GM13976 (cell line): ENCODE measurements at regions not wholly inside any gene's neighbourhood (a gene's known extent, or its start where the extent isn't known, plus 50 kb on each side); places are given as distances from the start of the nearest gene placed in this dataset.

ENCODE experiments used
- DNase-seq: peaks from one replicate; pipeline ENCODE4 v3.0.0; 2012; ENCODE audit warnings: low spot score
- CTCF ChIP-seq: IDR thresholded peaks from 2 replicates; pipeline ENCODE4 v1.5.1; 2012; ENCODE audit warnings: borderline replicate concordance, mild to moderate bottlenecking; ENCODE audit not compliant: insufficient read depth; ENCODE audit errors: extremely low read depth, missing control alignments, control extremely low read depth
- in situ Hi-C: fragments of 300-500 bp; cut with MboI; formaldehyde crosslinking; loops from one replicate; pipeline ENCODE4 v1.12.0; 2022; ENCODE audit warnings: low sequenced_read_pairs, mixed read lengths, inconsistent platforms; ENCODE audit not compliant: unreplicated experiment

GRCh38 chr5:124623265-124623664, 123.2 kb downstream of the ZNF608 start:
- no peak for DNase-seq
- no peak for TF ChIP-seq CTCF
- in situ Hi-C loops = no loop called here

- in situ Hi-C loops = no loop called here
- DNase-seq = no peak
Observed at GRCh38 chr5:124622851-124623250, 123.6 kb downstream of the ZNF608 start.

GRCh38 chr5:124621279-124621678, 125.2 kb downstream of the ZNF608 start:
- in situ Hi-C loops = no loop called here
- no peak for DNase-seq
- TF ChIP-seq CTCF = no peak

More at GRCh38 chr5:124622851-124623250, 123.6 kb downstream of the ZNF608 start:
- no peak for TF ChIP-seq CTCF

- in situ Hi-C loops = no loop called here
- TF ChIP-seq CTCF = no peak
Observed at GRCh38 chr5:124620743-124621142, 125.7 kb downstream of the ZNF608 start.

GRCh38 chr5:124619121-124619520, 127.3 kb downstream of the ZNF608 start:
- in situ Hi-C loops = no loop called here
- no peak for TF ChIP-seq CTCF

More at GRCh38 chr5:124620743-124621142, 125.7 kb downstream of the ZNF608 start:
- DNase-seq = no peak

GRCh38 chr5:124617787-124618186, 128.7 kb downstream of the ZNF608 start:
- no peak for TF ChIP-seq CTCF
- DNase-seq = no peak
- in situ Hi-C loops = no loop called here

More at GRCh38 chr5:124619121-124619520, 127.3 kb downstream of the ZNF608 start:
- no peak for DNase-seq
